AG08395 (cell line): ENCODE measurements at regions not wholly inside any gene's neighbourhood (a gene's known extent, or its start where the extent isn't known, plus 50 kb on each side); places are given as distances from the start of the nearest gene placed in this dataset.
A peak's percentile ranks its signal among the peaks of the same experiment; 100 is the strongest.
"Not testable (repeated sequence)": the region's sequence is repeated elsewhere in the genome, so short reads cannot be mapped to it uniquely, and the experiment has no call there.

Experiments
- DNase-seq: peaks from one replicate; pipeline ENCODE4 v3.0.0; 2012; ENCODE audit warnings: mixed read lengths, low spot score

DNA sequence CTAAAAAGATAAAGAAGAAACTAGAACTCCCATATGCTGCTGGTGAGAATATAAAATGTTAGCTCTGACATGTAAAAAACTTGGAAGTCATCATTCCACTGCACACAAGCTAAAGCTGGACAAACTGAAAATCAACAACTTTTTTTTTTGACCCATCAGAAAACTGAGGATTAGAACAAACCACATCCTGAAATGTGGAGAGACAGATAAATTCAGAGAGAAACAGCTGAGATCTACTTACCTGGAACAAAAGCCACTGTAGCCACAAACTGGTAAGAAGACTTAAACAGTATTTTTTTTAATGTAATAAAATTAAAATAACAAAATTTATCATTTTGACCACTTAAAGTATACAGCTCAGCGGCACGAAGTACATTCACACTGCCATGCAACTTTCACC, 408.5 kb upstream of the RGS17 start:
- no peak for DNase-seq

GRCh38 chr6:153538491-153538890, 407.4 kb upstream of the RGS17 start:
- no peak for DNase-seq

DNA sequence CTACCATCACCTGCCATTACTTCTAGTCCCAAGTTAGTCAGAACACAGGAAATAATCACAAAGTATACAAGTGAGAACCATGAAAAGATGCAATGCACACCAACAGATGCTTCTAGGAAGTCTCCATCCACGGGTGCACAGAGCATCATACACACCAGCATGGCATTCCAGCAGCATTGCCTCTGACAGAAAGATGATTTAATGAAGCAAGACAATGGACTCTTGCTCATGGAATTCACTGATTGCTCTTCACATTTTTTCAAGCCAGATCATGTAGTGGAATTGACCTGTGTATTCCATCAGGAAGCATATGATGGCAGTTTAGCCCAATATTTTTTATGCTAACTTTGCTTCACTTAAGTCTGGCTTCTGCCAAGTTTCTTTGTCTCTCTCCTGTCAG, 406.3 kb upstream of the RGS17 start:
- DNase-seq: no peak

DNA sequence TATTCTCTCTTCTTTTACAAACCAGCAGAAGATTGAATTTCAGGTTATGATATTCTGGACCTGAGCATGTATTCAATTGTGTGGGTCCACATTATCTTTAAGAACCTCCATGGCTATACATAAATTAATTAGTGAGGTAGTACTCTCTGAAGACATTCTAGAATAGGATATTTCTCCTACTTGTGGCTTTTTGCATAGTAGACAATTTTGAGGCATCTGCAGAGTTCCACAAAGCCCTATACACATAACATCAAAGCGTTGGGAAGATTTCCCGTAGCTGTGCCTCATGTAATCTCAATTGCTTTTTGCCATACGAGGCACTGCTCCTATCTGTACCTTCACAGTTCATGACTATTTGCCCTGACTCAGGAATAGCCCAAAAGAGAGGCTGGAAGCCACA, 395.4 kb upstream of the RGS17 start:
- no peak for DNase-seq

DNA sequence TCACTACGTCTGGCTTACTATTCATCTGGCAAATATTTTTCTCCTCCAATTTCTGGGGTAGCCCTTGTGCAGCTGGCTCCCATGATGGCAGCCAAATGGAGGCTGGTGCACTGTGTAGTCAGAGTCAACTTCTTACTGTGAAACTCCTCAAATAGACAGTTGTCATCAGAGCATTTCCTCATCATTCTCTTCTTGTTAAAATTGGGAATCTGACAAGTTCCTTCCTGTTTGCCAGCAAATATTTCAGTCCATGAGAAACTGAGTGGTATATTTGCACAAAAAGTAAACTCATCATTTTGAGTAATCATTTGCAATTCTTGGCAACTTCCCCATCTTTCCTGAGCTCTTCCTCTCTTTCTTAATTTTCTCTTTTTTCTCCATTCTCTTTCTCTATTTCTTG, 394.9 kb upstream of the RGS17 start:
- DNase-seq: no peak

- no peak for DNase-seq
Observed at GRCh38 chr6:153523390-153523789, 392.3 kb upstream of the RGS17 start.

DNA sequence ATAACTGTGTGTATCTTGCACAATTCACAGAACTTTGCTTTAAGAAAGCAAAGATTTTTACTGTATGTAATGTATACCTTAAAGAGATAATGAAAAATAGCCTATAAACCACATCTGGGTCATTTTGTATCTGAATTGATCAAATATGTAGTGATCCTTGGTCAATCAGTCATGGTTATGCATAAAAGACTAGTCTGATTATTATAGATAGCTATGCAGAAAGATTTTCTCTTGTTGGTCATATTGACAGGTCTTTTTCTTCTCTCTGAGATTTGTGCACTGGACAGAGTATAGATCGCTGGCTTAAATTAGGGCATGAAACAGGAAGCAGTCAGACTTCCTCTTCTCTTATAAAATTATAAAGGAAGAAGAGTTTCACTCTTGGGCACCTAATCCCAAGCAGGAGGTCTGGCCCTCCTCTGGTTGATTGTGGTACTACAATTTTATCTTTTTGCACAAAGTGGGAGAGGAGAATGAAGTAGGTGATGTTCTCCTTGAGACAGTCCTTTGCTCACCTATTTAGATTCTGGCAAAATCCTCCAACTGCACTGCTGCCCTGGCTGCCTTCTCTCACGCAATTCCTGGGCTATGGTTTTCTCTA, 380.9 kb upstream of the RGS17 start:
- peak; percentile 38 for DNase-seq

GRCh38 chr6:153503810-153504209, 372.7 kb upstream of the RGS17 start:
- DNase-seq: no peak

GRCh38 chr6:153493501-153493900, 362.4 kb upstream of the RGS17 start:
- DNase-seq: no peak

DNA sequence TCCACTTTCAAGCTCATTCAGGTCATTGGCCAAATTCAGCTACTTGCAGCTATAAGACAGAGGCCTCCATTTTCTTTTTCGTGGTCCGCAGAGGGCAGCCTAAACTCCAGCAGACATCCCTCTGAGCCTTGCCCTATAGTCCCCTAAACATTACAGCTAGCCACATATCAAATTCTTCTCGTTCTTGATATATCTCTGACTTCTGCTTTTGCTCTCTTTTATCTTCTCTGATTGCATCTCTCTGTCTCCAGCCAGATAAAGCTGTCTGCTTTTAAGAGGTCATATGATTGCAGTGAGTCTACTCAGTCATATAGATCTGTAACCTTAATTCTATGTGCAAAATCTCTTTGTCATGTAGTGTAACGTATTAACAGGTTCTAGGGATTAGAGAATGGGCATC, 358.4 kb upstream of the RGS17 start:
- no peak for DNase-seq

DNA sequence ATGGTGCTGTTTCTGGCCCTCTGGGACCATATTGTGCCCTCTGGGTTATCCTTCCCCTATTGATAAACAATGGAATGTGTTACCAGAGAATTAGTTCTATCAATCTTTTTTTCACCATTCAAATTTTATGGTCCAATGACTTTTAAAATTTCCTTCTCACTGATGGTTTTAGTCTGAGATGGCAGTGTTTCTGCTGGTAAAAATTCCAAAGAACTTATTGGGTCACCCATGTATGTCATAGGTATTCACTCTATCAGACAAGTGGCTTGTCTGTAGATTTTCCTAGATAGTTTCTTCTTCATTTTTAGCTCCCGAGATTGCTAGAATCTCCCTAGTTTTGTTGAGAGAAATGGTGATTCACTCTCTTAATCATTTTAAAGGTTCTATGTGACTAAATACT, 357.2 kb upstream of the RGS17 start:
- DNase-seq: no peak

- no peak for DNase-seq
Observed at GRCh38 chr6:153485072-153485471, 354.0 kb upstream of the RGS17 start.

- no peak for DNase-seq
Observed at GRCh38 chr6:153484056-153484455, 353.0 kb upstream of the RGS17 start.

DNA sequence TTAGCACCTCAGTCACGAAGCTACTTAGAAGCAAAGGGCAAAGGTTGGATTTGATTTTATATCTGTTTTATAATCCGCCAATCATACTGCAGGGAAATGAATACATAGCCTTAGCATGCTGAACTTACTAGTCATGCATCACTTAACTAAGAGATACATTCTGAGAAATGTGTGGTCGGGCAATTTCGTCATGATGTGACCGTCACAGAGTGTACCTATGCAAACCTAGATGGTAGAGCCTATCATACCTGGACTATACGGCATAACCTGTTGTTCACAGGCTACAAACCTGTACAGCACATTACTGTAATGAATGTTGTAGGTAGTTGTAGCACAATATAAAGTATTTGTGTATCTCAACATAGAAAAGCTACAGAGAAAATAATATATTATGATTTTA, 345.2 kb upstream of the RGS17 start:
- no peak for DNase-seq

DNA sequence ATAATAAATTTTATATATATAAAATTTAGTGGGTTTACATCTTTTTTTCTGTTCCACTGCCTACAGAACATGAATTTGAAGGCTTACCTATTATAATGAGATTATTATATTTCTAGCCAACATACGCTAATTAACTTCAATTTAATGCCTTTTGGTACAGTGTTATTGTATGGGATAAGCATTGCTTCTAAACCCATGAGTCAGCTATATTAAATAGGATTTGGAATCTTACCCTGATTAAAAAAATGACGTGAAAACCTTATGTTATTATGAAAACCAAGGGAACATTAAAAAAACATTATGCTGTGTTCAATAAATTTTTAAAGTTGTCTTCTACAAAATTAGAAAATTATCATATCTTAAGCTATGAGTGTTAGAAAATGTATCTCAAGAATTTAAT, 334.0 kb upstream of the RGS17 start:
- no peak for DNase-seq

DNA sequence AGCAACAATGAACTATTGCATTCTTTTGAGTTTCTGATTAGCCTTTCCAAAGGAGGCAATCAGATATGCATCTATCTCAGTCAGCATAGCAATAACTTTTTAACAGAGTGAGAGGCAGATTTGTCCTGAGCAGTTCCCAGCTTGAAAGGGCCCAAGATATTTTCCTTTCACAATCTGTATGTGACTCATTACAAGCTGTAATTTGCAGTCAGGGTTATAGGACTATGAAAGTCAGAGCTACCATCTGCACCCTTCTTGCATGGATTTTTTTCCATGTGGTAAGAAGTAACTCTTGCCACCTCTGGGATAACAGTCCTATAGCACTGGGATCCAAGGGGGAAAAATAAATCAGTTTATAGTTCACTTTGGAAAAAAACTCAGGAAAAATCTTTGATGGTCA, 318.2 kb upstream of the RGS17 start:
- DNase-seq: no peak

GRCh38 chr6:153442749-153443148, 311.7 kb upstream of the RGS17 start:
- not testable (repeated sequence) for DNase-seq

DNA sequence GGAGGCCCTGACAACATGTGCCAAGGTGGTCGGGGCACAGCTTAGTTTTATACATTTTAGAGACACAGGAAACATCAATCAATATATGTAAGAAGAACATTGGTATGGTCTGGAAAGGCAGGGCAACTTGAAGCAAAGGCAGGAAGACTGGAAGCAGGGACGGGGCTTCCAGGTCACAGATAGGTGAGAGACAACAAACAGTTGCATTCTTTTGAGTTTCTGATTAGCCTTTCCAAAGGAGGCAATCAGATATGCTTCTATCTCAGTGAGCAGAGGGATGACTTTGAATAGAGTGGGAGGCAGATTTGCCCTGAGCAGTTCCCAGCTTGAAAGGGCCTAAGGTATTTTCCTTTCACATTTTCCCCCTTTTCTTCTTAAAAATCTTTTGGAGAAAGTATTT, 311.0 kb upstream of the RGS17 start:
- DNase-seq: no peak

- DNase-seq: no peak
Observed at GRCh38 chr6:153437193-153437592, 306.1 kb upstream of the RGS17 start.

- no peak for DNase-seq
Observed at GRCh38 chr6:153436351-153436750, 305.3 kb upstream of the RGS17 start.

GRCh38 chr6:153435787-153436186, 304.7 kb upstream of the RGS17 start:
- DNase-seq: no peak

DNA sequence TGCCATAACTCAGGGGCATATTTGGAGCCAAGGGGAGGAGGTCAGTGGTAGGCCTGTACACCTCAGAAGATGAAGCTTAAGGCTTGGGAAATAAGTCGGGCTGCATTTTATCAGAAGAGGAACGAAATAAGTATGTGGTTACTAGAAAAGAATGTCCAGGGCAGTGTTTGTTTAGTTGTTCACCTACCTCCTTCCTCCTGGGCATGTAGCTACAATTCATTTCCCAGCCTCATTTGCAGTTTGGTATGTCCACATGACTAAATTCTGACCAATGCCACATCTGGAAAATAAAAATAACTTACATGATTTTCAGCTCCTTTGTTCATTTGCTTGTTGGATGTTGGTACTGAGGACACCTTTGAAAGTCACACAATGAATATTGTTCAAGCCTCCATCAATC, 294.5 kb upstream of the RGS17 start:
- DNase-seq: no peak

DNA sequence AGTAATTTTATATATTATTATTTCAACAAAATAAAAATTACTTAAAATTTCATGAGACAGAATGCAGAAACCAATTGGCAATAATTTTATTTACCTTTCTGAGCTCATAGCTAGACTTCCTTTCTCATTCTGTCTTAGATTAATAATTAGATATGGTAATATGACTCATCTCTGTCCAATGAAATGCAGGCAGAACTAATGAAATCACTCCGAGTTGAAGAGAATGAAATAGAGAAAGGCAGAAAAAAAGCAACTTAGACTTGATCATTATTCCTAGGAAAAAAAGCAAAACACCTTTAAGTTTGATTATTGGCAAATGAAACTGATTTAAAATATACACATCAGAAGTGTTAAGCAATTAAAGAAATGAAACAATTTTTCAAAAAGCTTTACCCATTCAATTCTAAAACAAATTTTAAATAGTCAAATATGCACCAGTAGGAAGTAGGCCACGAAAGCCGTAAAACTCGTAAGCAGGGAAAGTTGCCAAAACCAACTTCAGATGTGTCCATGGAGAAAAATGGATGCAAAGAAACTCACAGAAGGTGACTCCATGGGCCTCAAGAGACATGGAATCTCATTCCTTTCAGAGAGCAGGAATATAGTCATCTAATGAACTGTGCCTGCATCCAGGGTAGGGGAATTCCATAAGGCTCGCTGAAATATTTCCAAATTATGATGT, 293.8 kb upstream of the RGS17 start:
- DNase-seq: no peak

GRCh38 chr6:153412519-153412918, 281.4 kb upstream of the RGS17 start:
- no peak for DNase-seq
